ENCODE measurements at regions not wholly inside any gene's neighbourhood (a gene's known extent, or its start where the extent isn't known, plus 50 kb on each side); places are given as distances from the start of the nearest gene placed in this dataset.
A peak's percentile ranks its signal among the peaks of the same experiment; 100 is the strongest.
"Not testable (repeated sequence)": the region's sequence is repeated elsewhere in the genome, so short reads cannot be mapped to it uniquely, and the experiment has no call there.

DNA sequence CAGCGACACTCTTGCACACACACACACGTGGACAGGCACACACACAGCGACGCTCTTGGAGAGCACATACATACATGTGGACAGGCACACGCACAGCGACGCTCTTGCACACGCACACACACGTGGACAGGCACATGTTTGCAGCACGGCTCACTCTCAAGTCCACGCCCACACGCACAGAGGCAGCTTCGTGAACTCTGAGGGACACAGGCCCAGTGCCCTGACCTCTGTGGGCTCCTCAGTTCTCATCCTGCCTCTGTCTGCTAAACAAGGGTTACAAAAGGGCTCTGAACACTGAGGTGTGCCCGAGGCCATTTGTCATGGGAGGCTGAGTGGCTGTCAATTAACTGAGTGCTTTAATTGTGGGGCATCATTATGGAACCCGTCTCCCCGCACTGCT is 558.8 kb upstream of the ADAMTS16 start:
- in situ Hi-C loops (cut with HindIII; ENCODE audit: low sequenced_read_pairs), result no loop called here

DNA sequence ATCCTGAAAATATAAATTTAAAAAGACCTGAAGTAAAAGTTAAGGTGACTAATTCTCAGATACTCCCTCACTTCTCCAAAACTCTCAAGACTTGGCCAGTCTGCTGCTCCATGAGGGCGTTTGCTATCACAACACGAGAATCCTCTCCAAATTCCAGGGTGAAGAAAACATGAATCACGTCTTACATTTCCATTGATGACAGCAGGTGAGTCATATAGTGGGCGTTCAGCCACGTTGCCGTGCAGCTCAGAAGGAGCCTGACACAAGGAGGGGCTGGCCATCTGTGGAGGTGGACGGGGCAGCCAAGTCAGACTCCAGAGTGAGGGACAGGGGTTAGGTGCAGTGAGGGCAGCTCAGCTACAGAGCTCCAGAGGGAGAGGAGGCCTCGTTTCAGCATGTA is 555.1 kb upstream of the ADAMTS16 start:
- DNase-seq (ENCODE audit: low read depth, low spot score), result peak; percentile 59
- TF ChIP-seq, protein P1, sequence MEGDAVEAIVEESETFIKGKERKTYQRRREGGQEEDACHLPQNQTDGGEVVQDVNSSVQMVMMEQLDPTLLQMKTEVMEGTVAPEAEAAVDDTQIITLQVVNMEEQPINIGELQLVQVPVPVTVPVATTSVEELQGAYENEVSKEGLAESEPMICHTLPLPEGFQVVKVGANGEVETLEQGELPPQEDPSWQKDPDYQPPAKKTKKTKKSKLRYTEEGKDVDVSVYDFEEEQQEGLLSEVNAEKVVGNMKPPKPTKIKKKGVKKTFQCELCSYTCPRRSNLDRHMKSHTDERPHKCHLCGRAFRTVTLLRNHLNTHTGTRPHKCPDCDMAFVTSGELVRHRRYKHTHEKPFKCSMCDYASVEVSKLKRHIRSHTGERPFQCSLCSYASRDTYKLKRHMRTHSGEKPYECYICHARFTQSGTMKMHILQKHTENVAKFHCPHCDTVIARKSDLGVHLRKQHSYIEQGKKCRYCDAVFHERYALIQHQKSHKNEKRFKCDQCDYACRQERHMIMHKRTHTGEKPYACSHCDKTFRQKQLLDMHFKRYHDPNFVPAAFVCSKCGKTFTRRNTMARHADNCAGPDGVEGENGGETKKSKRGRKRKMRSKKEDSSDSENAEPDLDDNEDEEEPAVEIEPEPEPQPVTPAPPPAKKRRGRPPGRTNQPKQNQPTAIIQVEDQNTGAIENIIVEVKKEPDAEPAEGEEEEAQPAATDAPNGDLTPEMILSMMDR (IDR thresholded peaks at IDR 0.05; ENCODE audit: low read depth, low read length), result no peak
- in situ Hi-C loops (cut with HindIII; ENCODE audit: low sequenced_read_pairs), result no loop called here
- no peak overlapping the region for H3K4me3 ChIP-seq (ENCODE audit: low read depth, low read length)

More for the DNA sequence above, 558.8 kb upstream of the ADAMTS16 start:
- TF ChIP-seq, protein P1 (IDR thresholded peaks at IDR 0.05; ENCODE audit: low read depth, low read length), result no peak
- no peak overlapping the region for H3K4me3 ChIP-seq (ENCODE audit: low read depth, low read length)
- no peak for DNase-seq (ENCODE audit: low read depth, low spot score)

DNA sequence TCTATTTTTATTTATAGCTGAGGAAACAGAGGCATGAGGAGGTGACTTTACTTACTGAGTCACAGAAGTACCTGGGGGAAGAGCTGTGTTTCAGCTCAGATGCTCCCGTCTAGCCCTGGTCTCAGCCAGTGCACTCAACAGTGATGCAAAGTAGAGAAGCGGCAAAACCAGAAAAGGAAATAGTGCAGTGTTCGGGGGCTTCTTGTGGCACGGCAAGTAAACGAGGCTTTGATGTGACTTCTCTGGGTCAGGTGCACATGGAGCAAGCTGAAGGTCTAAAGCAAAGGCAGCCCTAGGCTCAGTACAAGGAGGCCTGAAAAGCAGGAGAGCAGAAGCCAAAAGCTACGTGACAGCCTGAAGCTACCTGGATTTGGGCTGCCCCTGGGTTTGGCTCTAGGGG is 526.7 kb upstream of the ADAMTS16 start:
- DNase-seq (ENCODE audit: low read depth, low spot score), result no peak
- TF ChIP-seq, protein P1 (IDR thresholded peaks at IDR 0.05; ENCODE audit: low read depth, low read length), result no peak
- H3K4me3 ChIP-seq (ENCODE audit: low read depth, low read length), result no peak overlapping the region
- in situ Hi-C loops (cut with HindIII; ENCODE audit: low sequenced_read_pairs), result no loop called here

DNA sequence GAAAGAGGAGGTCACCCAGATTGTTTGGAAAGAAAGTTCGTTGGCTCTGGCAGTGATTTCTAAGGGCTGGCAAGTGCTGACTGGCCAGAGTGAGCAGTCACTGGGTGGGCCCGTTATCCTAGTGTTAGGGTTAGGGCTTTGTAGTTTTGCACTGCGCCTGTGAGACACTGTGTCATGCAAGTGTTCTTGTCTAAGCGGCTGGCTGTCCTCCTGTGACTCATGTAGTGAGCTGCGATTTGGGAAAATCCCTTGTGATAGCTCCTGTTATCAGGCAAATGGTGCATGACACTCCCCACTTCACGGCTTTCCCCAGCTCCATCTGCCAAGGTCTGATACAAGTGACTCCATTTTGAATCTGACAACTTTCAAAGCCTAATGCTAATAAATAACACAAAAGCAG is 526.0 kb upstream of the ADAMTS16 start:
- DNase-seq (ENCODE audit: low read depth, low spot score), result no peak
- TF ChIP-seq, protein P1 (IDR thresholded peaks at IDR 0.05; ENCODE audit: low read depth, low read length), result no peak
- in situ Hi-C loops (cut with HindIII; ENCODE audit: low sequenced_read_pairs), result no loop called here

DNA sequence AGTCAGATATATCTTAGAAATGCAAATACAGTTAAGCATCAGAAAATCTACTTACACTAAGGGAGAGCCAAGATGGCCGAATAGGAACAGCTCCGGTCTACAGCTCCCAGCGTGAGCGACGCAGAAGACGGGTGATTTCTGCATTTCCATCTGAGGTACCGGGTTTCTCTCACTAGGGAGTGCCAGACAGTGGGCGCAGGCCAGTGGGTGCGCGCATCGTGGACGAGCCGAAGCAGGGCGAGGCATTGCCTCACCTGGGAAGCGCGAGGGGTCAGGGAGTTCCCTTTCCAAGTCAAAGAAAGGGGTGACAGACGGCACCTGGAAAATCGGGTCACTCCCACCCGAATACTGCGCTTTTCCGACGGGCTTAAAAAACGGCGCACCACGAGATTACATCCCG is 524.8 kb upstream of the ADAMTS16 start:
- H3K4me3 ChIP-seq (ENCODE audit: low read depth, low read length); in situ Hi-C loops (cut with HindIII; ENCODE audit: low sequenced_read_pairs); DNase-seq (ENCODE audit: low read depth, low spot score): not testable (repeated sequence)

More for the DNA sequence above, 526.0 kb upstream of the ADAMTS16 start:
- no peak overlapping the region for H3K4me3 ChIP-seq (ENCODE audit: low read depth, low read length)

DNA sequence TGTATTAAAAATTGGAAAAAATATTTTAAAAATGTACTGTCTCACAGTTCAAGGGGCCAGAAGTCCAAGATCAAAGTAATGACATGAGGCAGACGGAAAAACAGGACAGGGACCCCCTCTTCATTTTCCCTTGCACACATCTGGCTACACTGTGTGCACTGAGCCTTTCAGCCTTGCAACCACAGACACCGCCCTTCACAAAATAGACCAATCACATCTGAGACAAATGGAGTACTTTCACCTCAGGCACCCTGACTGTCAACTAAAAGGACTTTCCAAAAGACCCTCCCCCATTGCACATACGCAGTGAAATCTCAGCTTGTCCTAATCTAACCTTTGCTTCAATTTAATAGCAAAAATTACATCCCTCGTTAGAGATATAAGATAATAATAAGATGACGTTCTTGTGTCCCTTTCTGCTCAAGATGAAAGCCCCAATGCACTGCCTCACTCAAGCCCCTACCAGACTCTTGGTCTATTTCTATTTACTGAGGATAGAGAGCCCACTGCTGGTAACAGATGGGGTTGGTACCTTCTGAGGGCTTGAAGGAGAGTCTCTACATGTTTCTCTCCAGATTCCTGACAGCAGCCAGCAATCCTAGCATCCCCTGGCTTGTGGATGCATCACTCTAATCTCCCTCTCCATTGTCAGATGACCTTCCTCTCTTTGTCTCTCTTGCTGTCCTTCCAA is 514.8 kb upstream of the ADAMTS16 start:
- no peak overlapping the region for H3K4me3 ChIP-seq (ENCODE audit: low read depth, low read length)
- no peak for DNase-seq (ENCODE audit: low read depth, low spot score)
- TF ChIP-seq, protein P1 (IDR thresholded peaks at IDR 0.05; ENCODE audit: low read depth, low read length), result no peak
- in situ Hi-C loops (cut with HindIII; ENCODE audit: low sequenced_read_pairs), result no loop called here

DNA sequence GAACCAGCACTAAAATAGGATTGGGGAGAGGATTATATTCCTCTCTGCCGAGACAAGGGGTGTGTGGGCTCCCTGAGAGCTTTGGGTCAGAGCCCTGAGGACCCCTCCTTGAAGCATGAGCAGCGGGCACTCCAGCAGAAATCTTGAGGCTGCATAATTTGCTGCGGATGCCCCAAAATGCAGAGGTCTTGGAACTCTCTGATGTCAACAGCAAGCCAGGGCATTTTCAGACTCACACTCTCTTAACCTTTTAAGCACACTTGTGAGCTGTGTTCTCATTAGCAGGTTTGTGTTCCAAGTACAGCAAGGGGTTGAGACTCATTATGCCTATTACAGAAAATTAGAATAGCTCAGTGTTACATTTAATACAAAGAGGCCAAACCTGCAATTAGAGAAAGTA is 513.0 kb upstream of the ADAMTS16 start:
- in situ Hi-C loops (cut with HindIII; ENCODE audit: low sequenced_read_pairs), result no loop called here
- DNase-seq (ENCODE audit: low read depth, low spot score), result no peak
- TF ChIP-seq, protein P1 (IDR thresholded peaks at IDR 0.05; ENCODE audit: low read depth, low read length), result no peak
- no peak overlapping the region for H3K4me3 ChIP-seq (ENCODE audit: low read depth, low read length)

Data from astrocyte of the spinal cord (primary cell).